ENCODE measurements at regions not wholly inside any gene's neighbourhood (a gene's known extent, or its start where the extent isn't known, plus 50 kb on each side); places are given as distances from the start of the nearest gene placed in this dataset.

DNA sequence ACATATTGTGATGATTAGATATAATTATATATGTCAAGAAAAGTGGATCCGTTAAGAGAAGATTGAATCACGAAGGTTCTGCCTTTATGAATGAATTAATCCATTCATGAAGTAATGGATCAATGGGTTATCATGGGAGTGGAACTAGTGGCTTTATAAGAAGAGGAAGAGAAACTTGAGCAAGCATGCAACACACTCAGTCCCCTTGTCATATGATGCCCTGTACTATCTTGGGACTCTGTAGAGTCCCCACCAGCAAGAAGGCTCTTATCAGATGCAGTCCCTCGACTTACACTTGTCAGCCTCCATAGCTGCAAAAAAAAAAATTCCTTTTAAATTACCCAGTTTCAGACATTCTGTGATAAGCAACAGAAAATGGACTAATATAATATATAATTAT lies 301.9 kb downstream of the RAP2B start (continued):
- TF ChIP-seq CEBPB (IDR thresholded peaks at IDR 0.05; ENCODE audit: borderline replicate concordance in 1 of 2, low read depth in 2 of 2, low read length in 2 of 2) (no peak), RELB (IDR thresholded peaks at IDR 0.05; ENCODE audit: low read depth) (peak; percentile 18; the same call in 1 of the 2 replicates), HDAC6 (IDR thresholded peaks at IDR 0.05; ENCODE audit: unreplicated experiment) (no peak), RUNX3 (IDR thresholded peaks at IDR 0.05; ENCODE audit: low read length) (peak; percentile 31; the same call in 1 of the 2 replicates), CHD1 (IDR thresholded peaks at IDR 0.05; ENCODE audit: low read depth, low read length) (no peak), MTA3 (IDR thresholded peaks at IDR 0.05; ENCODE audit: borderline replicate concordance, low read length) (no peak), ZNF622 (IDR thresholded peaks at IDR 0.05) (no peak), YBX1 (IDR thresholded peaks at IDR 0.05) (no peak), IRF4 (IDR thresholded peaks at IDR 0.05; ENCODE audit: low read depth, low read length) (0 out of 2 replicates have a peak, but pooled peaks have one; percentile 28), ZBTB4 (CRISPR knock-in tag; IDR thresholded peaks at IDR 0.05) (no peak), PAX5 (IDR thresholded peaks at IDR 0.05; ENCODE audit: borderline replicate concordance, low read depth, low read length) (no peak), IKZF2 (IDR thresholded peaks at IDR 0.05) (peak in 1 of 2 experiments; percentile 24; a peak in 1 of 4 replicates), SIX5 (IDR thresholded peaks at IDR 0.05; ENCODE audit: low read depth, low read length, severe bottlenecking) (no peak), ATF7 (IDR thresholded peaks at IDR 0.05; ENCODE audit: low read depth) (peak; percentile 45), EP300 (IDR thresholded peaks at IDR 0.05; ENCODE audit: borderline replicate concordance in 1 of 2, control insufficient read depth in 1 of 2, low read depth in 2 of 2, low read length in 2 of 2) (peak; percentile 44 to 51; a peak in 1 of 4 replicates), GABPA (IDR thresholded peaks at IDR 0.05; ENCODE audit: low read depth) (no peak), SPI1 (IDR thresholded peaks at IDR 0.05; ENCODE audit: borderline replicate concordance, insufficient read depth, low read depth, low read length) (peak; percentile 86), BCL11A (IDR thresholded peaks at IDR 0.05; ENCODE audit: low read depth, low read length) (peak; percentile 45), TARDBP (IDR thresholded peaks at IDR 0.05; ENCODE audit: borderline replicate concordance) (no peak), EZH2 (IDR thresholded peaks at IDR 0.05; ENCODE audit: borderline replicate concordance, control insufficient read depth, low read depth, low read length) (no peak), FOS (IDR thresholded peaks at IDR 0.05; ENCODE audit: borderline replicate concordance, extremely low read depth, insufficient read length) (no peak), NFYA (IDR thresholded peaks at IDR 0.05; ENCODE audit: borderline replicate concordance, low read depth, low read length) (no peak), CREB1 (IDR thresholded peaks at IDR 0.05; ENCODE audit: low read depth) (no peak)
- TF ChIP-seq, protein P1, sequence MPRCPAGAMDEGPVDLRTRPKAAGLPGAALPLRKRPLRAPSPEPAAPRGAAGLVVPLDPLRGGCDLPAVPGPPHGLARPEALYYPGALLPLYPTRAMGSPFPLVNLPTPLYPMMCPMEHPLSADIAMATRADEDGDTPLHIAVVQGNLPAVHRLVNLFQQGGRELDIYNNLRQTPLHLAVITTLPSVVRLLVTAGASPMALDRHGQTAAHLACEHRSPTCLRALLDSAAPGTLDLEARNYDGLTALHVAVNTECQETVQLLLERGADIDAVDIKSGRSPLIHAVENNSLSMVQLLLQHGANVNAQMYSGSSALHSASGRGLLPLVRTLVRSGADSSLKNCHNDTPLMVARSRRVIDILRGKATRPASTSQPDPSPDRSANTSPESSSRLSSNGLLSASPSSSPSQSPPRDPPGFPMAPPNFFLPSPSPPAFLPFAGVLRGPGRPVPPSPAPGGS (IDR thresholded peaks at IDR 0.05; ENCODE audit: borderline replicate concordance, insufficient read depth, low read depth, low read length, poor library complexity, severe bottlenecking): no peak
- TF ChIP-seq, protein P2, sequence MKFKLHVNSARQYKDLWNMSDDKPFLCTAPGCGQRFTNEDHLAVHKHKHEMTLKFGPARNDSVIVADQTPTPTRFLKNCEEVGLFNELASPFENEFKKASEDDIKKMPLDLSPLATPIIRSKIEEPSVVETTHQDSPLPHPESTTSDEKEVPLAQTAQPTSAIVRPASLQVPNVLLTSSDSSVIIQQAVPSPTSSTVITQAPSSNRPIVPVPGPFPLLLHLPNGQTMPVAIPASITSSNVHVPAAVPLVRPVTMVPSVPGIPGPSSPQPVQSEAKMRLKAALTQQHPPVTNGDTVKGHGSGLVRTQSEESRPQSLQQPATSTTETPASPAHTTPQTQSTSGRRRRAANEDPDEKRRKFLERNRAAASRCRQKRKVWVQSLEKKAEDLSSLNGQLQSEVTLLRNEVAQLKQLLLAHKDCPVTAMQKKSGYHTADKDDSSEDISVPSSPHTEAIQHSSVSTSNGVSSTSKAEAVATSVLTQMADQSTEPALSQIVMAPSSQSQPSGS (IDR thresholded peaks at IDR 0.05; ENCODE audit: low read length): no peak

Data from GM12878 (cell line).